ENCODE measurements at regions not wholly inside any gene's neighbourhood (a gene's known extent, or its start where the extent isn't known, plus 50 kb on each side); places are given as distances from the start of the nearest gene placed in this dataset.

DNA sequence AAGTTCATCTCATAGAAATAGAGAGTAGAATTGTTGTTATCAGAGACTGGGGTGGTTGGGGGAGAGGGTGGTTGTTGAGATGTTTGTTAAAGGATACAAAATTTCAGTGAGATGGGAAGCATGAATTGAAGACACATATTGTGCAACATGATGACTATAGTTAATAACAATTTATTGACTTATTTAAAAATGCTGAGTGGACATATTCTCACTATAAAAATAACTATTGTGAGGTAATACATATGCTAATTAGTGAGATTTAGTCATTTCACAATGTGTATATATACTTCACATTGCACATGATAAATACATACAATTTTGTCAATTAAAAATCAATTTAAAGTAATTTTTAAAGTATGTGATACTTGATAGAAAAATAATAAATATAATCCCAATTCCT is 722.5 kb upstream of the CHD1 start:
- TF ChIP-seq EZH2 (IDR thresholded peaks at IDR 0.05) (no peak), POLR2AphosphoS5 (IDR thresholded peaks at IDR 0.05; ENCODE audit: borderline replicate concordance, low read depth, low read length) (no peak), FOXP2 (optimal IDR thresholded peaks at IDR 0.05; ENCODE audit: control extremely low read depth, extremely low read length, insufficient read depth) (no peak)
